Ishikawa (cell line): ENCODE measurements at regions not wholly inside any gene's neighbourhood (a gene's known extent, or its start where the extent isn't known, plus 50 kb on each side); places are given as distances from the start of the nearest gene placed in this dataset.

Source experiments
- CEBPB ChIP-seq: IDR thresholded peaks from 2 replicates; pipeline ENCODE4 v1.6.1; 2012
- EGR1 ChIP-seq: IDR thresholded peaks from 2 replicates; pipeline ENCODE4 v1.6.1; 2012
- EP300 ChIP-seq: IDR thresholded peaks from 2 replicates; pipeline ENCODE4 v1.6.1; 2012; ENCODE audit warnings: borderline replicate concordance
- FOXM1 ChIP-seq: IDR thresholded peaks from 2 replicates; pipeline ENCODE4 v1.6.1; 2012; ENCODE audit warnings: low read depth, borderline replicate concordance
- RAD21 ChIP-seq: IDR thresholded peaks from 2 replicates; pipeline ENCODE4 v1.6.1; 2012; ENCODE audit warnings: low read depth
- REST ChIP-seq: IDR thresholded peaks from 2 replicates; pipeline ENCODE4 v1.6.1; 2012; ENCODE audit warnings: low read depth, mild to moderate bottlenecking

DNA sequence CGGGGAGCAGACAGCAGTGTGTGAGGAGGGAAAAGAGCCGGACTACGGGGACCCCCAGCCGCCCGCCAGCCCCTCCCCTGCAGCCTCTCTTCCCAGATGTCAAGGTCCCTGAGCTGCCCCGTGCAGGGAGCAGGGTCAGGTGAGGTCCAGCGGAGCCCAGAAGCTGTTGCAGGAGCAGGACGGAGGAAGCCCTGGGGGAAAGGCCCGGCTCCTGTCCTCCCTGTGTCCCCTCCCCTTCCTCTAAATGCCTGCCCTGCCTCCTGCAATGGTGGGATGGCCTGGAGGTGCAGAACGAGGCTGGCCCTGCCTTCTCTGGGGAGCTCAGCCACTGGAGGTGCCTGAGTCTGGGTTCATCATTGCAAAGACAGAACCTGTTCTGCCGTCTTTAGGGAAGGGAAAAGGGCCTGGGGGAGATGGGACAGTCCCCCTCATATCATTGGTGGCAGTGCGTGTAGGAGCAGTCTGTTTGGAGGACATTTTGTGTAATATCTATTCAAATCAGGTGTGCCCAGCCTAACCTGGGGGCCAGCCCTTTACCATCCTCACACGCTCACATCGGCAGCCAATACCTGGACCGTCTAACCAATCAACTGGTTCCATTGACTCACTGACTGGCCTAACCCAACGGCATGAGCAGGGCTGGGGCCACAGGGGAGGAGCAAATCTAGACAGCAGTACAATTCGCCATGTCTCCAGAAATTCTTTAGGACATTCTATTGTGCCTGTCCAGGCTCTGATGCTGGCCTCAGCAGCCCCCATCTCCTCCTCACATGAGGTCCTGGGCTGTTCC lies 364.1 kb upstream of the SFSWAP start:
- TF ChIP-seq FOXM1: no peak
- no peak for TF ChIP-seq EP300
- no peak for TF ChIP-seq REST
- TF ChIP-seq CEBPB: no peak
- no peak for TF ChIP-seq RAD21
- no peak for TF ChIP-seq EGR1
